Fibroblast of skin of abdomen (primary cell): ENCODE measurements at regions not wholly inside any gene's neighbourhood (a gene's known extent, or its start where the extent isn't known, plus 50 kb on each side); places are given as distances from the start of the nearest gene placed in this dataset.
A peak's percentile ranks its signal among the peaks of the same experiment; 100 is the strongest.

Source experiments
- DNase-seq: peaks from one replicate; pipeline ENCODE4 v3.0.0-alpha.2; 2013

GRCh38 chr13:30359991-30360390 is 52.6 kb upstream of the KATNAL1 start:
- no peak for DNase-seq

GRCh38 chr13:30360586-30360985 is 53.2 kb upstream of the KATNAL1 start:
- DNase-seq = no peak

- no peak for DNase-seq
Observed at GRCh38 chr13:30362005-30362788, 54.8 kb upstream of the KATNAL1 start.

GRCh38 chr13:30362869-30363268 is 55.5 kb upstream of the KATNAL1 start:
- DNase-seq = peak; percentile 9

- DNase-seq = no peak
Observed at GRCh38 chr13:30363725-30364124, 56.4 kb upstream of the KATNAL1 start.

- DNase-seq = peak; percentile 28
Observed at GRCh38 chr13:30364133-30364532, 56.8 kb upstream of the KATNAL1 start.

- DNase-seq = peak; percentile 38
Observed at GRCh38 chr13:30364876-30365275, 57.4 kb upstream of the UBE2L5 start.

- no peak for DNase-seq
Observed at GRCh38 chr13:30366088-30366487, 56.2 kb upstream of the UBE2L5 start.

GRCh38 chr13:30367296-30367695 is 55.0 kb upstream of the UBE2L5 start:
- no peak for DNase-seq

GRCh38 chr13:30370146-30370545 is 52.1 kb upstream of the UBE2L5 start:
- no peak for DNase-seq

GRCh38 chr13:30370916-30371521 is 51.3 kb upstream of the UBE2L5 start:
- no peak for DNase-seq

GRCh38 chr13:30371649-30372265 is 50.5 kb upstream of the UBE2L5 start:
- peak; percentile 58 for DNase-seq
